Activated CD8-positive, alpha-beta T cell treated with anti-CD3 and anti-CD28 coated beads for 36 hours (primary cell): ENCODE measurements at regions not wholly inside any gene's neighbourhood (a gene's known extent, or its start where the extent isn't known, plus 50 kb on each side); places are given as distances from the start of the nearest gene placed in this dataset.

Source experiments
- ATAC-seq: fragments of 200-7000 bp; cut with Tn5 transposase; one replicate; pipeline ENCODE4 v1.10.0; 2021; ENCODE audit warnings: mild to moderate bottlenecking, moderate library complexity
- CTCF ChIA-PET: fragments of 350-600 bp; sonication (Branson Sonifier 250); formaldehyde crosslinking; loops from one replicate; lab custom pipeline; 2021; ENCODE audit warnings: antibody characterized with exemption; lab: Charles Lee
- POLR2A ChIA-PET: fragments of 350-600 bp; sonication (Branson Sonifier 250); formaldehyde crosslinking; loops from one replicate; lab custom pipeline; 2021; ENCODE audit warnings: antibody characterized with exemption; lab: Charles Lee
- DNase-seq: peaks from one replicate; pipeline ENCODE4 v3.0.0-alpha.2; 2020
- H3K27ac Mint-ChIP-seq: one replicate; pipeline ENCODE4 v1.8.0; 2021; ENCODE audit warnings: mild to moderate bottlenecking, mixed read lengths
- H3K27me3 Mint-ChIP-seq: one replicate; pipeline ENCODE4 v1.8.0; 2021; ENCODE audit warnings: mixed read lengths
- H3K36me3 Mint-ChIP-seq: one replicate; pipeline ENCODE4 v1.8.0; 2021; ENCODE audit warnings: low read depth, mixed read lengths
- H3K4me1 Mint-ChIP-seq: one replicate; pipeline ENCODE4 v1.8.0; 2021; ENCODE audit warnings: low read depth, mixed read lengths
- H3K4me3 Mint-ChIP-seq: one replicate; pipeline ENCODE4 v1.8.0; 2021; ENCODE audit warnings: mild to moderate bottlenecking, moderate library complexity, mixed read lengths
- H3K9me3 Mint-ChIP-seq: one replicate; pipeline ENCODE4 v1.8.0; 2021; ENCODE audit warnings: mixed read lengths
- intact Hi-C: fragments of 100-400 bp; cut with micrococcal nuclease; formaldehyde crosslinking; loops from one replicate; pipeline ENCODE4 v1.10.0; 2022
- TF ChIP-seq, protein P1 (sequence below): fragments of 200-600 bp; IDR thresholded peaks from one replicate; pipeline ENCODE4 v1.8.0; 2022; ENCODE audit warnings: antibody characterized with exemption, mild to moderate bottlenecking

DNA sequence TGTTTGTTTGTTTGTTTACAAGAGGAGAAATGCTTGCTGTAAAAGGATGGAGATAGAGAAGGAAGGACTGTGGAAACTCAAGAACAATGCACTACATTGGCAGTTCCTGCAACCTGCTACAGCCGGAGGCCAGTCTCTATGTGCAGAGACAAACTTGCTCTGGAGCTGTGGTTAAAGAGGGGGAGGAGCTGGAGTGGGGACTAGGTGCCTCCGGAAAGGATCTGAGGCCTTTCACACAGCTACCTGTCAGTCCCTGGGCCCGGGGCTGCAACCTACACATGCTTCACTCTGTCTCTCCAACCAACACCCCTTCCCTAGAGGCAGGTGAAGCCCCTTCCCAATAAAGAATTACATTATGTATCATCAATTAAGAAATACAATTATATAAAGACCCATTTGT lies 1234.0 kb upstream of the ZEB2 start:
- ChIA-PET POLR2A (no interaction called here), CTCF (interaction anchor here (0.7 kb wide), 1 partner anchor 742 kb away, joined by 3 read pairs; no protein-coding TSS in a partner anchor)
- no peaks in the 10 kb centered on the region for H3K9me3 Mint-ChIP-seq
- H3K27ac Mint-ChIP-seq: no peak overlapping the region
- H3K4me3 Mint-ChIP-seq: no peak overlapping the region
- intact Hi-C loops: no loop called here
- ATAC-seq: no peak
- H3K4me1 Mint-ChIP-seq: peaks cover 12% of the 10 kb centered on the region
- TF ChIP-seq, protein P1, sequence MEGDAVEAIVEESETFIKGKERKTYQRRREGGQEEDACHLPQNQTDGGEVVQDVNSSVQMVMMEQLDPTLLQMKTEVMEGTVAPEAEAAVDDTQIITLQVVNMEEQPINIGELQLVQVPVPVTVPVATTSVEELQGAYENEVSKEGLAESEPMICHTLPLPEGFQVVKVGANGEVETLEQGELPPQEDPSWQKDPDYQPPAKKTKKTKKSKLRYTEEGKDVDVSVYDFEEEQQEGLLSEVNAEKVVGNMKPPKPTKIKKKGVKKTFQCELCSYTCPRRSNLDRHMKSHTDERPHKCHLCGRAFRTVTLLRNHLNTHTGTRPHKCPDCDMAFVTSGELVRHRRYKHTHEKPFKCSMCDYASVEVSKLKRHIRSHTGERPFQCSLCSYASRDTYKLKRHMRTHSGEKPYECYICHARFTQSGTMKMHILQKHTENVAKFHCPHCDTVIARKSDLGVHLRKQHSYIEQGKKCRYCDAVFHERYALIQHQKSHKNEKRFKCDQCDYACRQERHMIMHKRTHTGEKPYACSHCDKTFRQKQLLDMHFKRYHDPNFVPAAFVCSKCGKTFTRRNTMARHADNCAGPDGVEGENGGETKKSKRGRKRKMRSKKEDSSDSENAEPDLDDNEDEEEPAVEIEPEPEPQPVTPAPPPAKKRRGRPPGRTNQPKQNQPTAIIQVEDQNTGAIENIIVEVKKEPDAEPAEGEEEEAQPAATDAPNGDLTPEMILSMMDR: no peak
- H3K36me3 Mint-ChIP-seq: no peaks in the 10 kb centered on the region
- no peaks in the 10 kb centered on the region for H3K27me3 Mint-ChIP-seq
- no peak for DNase-seq

DNA sequence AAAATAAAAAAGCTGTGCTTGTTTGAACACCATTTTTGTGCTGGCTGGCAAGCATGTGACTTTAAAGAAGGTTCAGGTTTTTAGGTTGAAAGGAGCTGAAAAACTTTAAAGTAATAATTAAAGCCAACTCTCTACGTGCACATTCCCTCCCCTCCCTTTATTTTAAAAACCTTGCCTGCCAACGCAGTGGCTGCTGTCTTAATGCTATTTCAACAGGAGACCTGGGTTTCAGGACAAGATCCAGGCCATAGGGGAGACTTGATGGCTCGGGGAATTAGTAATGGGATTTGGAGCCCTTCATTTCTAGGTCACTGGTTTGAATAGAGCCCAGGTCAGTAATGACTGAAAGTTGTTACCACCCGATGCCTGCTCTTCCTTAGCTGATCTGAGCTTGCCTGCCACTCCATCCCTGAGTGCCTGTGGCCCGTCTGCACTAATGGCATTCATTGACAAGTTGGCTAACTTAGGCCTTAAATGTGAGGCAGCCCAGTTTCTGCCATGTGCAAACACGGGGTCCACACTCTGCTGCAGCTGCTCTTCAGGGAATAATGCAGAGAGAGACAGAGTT lies 1233.2 kb upstream of the ZEB2 start:
- DNase-seq: no peak
- TF ChIP-seq, protein P1: no peak
- CTCF ChIA-PET: interaction anchor here (0.9 to 1.5 kb wide), 9 partner anchors 9 to 61 kb away, joined by 3 to 6 read pairs (median 3); no protein-coding TSS in a partner anchor

DNA sequence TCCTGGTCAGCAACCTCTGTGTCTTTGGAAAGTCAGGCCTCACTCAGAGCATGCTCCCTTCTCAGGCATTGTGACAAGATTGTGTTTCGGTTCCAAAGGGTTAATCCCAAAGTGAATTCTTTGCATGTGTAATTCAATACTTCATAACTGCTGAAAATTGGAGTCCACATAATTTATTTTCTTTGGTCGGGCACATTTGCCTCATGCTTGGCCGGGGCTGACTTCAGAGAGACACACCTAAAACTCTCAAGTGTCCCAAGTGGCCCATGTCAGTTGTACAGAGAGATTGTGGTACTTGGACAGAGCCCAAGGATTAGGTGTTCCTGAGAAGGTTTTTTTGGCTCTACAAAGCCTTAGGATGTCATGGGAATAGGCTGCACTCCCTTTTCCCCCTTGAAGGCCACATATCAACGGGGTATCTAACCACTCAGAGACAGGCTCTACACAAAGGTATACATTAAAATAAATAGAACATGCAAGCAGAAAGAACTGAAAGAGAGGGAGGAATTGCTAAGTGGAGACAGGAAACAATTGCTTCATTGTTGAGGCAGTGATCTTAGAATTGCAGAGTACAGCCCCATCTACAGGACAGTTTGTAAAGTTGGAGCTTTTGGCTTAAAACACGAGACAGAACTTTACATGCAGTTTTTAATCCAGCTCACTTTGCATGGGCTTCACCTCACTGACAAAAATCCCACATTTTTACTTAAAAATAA lies 1232.3 kb upstream of the ZEB2 start:
- no peak for DNase-seq
- ChIA-PET POLR2A (no interaction called here), CTCF (interaction anchor here (0.9 to 1.5 kb wide), 10 partner anchors 8 to 60 kb away, joined by 3 to 6 read pairs (median 3); no protein-coding TSS in a partner anchor)
- H3K9me3 Mint-ChIP-seq: peaks cover 2% of the 10 kb centered on the region
- no peaks in the 10 kb centered on the region for H3K36me3 Mint-ChIP-seq
- peaks cover 15% of the 10 kb centered on the region for H3K4me1 Mint-ChIP-seq
- peak; percentile 42 for ATAC-seq
- peaks cover 3% of the 10 kb centered on the region for H3K27me3 Mint-ChIP-seq
- no peak overlapping the region for H3K27ac Mint-ChIP-seq
- TF ChIP-seq, protein P1: no peak
- no peak overlapping the region for H3K4me3 Mint-ChIP-seq
- intact Hi-C loops: no loop called here

More for the DNA sequence above, 1233.2 kb upstream of the ZEB2 start:
- ATAC-seq: no peak
- Mint-ChIP-seq H3K4me3 (no peak overlapping the region), H3K9me3 (no peaks in the 10 kb centered on the region), H3K4me1 (peaks cover 15% of the 10 kb centered on the region), H3K27me3 (no peaks in the 10 kb centered on the region), H3K36me3 (no peaks in the 10 kb centered on the region), H3K27ac (no peak overlapping the region)
- POLR2A ChIA-PET: interaction anchor here (0.6 kb wide), 1 partner anchor 13 kb away, joined by 4 read pairs; no protein-coding TSS in a partner anchor
- intact Hi-C loops: no loop called here

DNA sequence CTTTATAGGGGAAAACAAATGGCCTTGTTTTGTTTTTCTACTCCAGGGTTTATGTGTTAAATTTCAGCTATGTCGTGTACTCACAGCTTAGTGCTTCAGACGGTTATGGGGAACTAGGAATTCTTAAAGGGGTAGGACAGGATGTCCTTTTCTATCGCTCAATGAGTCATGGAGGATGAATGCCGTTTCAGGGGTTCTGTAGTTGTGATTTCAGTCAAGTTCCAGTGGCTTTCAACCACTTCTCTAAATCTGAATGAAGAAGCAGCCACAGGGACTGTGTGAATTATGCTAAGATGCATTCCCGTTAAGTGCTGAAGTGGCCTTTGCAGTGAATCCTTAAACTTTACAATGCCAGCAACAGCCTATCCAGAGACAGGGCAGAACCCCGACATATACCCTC lies 1231.7 kb upstream of the ZEB2 start:
- H3K4me3 Mint-ChIP-seq: no peak overlapping the region
- H3K9me3 Mint-ChIP-seq: peaks cover 2% of the 10 kb centered on the region
- ChIA-PET CTCF (interaction anchor here (0.7 to 1.2 kb wide), 2 partner anchors 10 to 39 kb away, joined by 3 read pairs; no protein-coding TSS in a partner anchor), POLR2A (interaction anchor here (0.7 kb wide), 1 partner anchor 10 kb away, joined by 3 read pairs; no protein-coding TSS in a partner anchor)
- peaks cover 3% of the 10 kb centered on the region for H3K27me3 Mint-ChIP-seq
- intact Hi-C loops: no loop called here
- H3K36me3 Mint-ChIP-seq: no peaks in the 10 kb centered on the region
- DNase-seq: no peak
- H3K27ac Mint-ChIP-seq: no peak overlapping the region
- TF ChIP-seq, protein P1: no peak
- H3K4me1 Mint-ChIP-seq: peaks cover 15% of the 10 kb centered on the region
- ATAC-seq: no peak

DNA sequence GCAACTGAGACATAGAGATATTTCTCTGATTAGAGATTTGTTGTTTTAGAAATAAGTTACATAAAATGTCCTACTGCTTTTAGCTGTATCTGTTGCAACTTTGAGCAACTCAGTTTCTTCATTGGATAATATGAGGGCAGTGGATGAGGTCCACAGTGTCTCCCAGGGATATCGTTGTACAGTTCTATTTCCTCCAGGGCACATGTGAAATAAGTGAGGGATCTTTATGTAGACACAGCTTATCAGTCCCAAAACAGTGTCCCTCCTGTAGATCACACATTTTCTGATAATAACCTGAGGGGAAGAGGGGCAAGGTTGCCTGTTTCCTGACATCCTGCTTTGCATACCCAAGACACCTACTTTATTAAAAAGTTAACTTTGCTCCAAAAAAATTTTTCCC lies 1231.2 kb upstream of the ZEB2 start:
- H3K36me3 Mint-ChIP-seq: no peaks in the 10 kb centered on the region
- DNase-seq (no peak), ATAC-seq (no peak)
- POLR2A ChIA-PET: interaction anchor here (0.7 kb wide), 1 partner anchor 9 kb away, joined by 3 read pairs; no protein-coding TSS in a partner anchor
- peaks cover 3% of the 10 kb centered on the region for H3K27me3 Mint-ChIP-seq
- CTCF ChIA-PET: interaction anchor here (0.7 to 1.2 kb wide), 2 partner anchors 11 to 38 kb away, joined by 3 read pairs; no protein-coding TSS in a partner anchor
- H3K27ac Mint-ChIP-seq: no peak overlapping the region
- H3K4me3 Mint-ChIP-seq: no peak overlapping the region
- TF ChIP-seq, protein P1: no peak
- H3K9me3 Mint-ChIP-seq: peaks cover 2% of the 10 kb centered on the region
- intact Hi-C loops: no loop called here
- H3K4me1 Mint-ChIP-seq: peaks cover 15% of the 10 kb centered on the region
